GM19238 (cell line): ENCODE measurements at regions not wholly inside any gene's neighbourhood (a gene's known extent, or its start where the extent isn't known, plus 50 kb on each side); places are given as distances from the start of the nearest gene placed in this dataset.
A peak's percentile ranks its signal among the peaks of the same experiment; 100 is the strongest.

Experiments used
- DNase-seq: peaks from one replicate; pipeline ENCODE4 v3.0.0; 2011; ENCODE audit warnings: low spot score; ENCODE audit not compliant: insufficient read length

DNA sequence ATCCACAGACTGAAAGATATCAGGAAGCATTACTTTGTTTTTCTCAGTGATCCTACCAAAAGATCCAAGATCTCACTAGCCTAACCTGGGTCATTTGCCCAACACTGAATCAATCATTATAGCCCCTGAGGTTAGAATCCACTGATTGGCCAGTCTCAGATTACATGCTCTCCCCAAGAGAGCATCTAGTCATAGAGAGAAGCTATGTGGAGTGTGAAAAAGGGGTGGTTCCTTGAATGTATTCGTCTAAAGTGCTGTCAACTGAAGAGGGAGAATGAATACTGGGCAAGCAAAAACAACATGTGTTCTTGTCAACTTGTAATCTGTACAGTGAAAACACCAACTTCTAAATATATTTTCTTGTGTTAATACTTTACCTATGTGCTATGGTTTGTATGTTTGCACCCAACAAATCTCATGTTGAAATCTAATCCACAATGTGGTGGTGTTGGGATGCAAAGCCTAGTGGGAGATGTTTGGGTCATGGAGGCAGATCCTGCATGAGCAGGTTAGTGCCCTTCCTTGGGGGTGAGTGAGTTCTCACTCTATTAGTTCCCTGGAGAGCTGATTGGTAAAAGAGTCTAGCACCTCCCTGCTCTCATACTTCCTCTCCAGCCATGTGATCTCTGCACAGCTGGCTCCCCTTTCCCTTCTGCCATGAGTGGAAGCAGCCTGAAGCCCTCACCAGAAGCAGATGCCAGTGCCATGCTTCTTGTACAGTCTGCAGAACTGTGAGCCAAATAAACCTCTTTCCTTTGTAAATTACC is 60.3 kb upstream of the PJA2 start:
- DNase-seq = no peak

GRCh38 chr5:109468737-109469420 is 59.1 kb upstream of the PJA2 start:
- DNase-seq = peak; percentile 36

GRCh38 chr5:109468288-109468676 is 58.5 kb upstream of the PJA2 start:
- DNase-seq = no peak

DNA sequence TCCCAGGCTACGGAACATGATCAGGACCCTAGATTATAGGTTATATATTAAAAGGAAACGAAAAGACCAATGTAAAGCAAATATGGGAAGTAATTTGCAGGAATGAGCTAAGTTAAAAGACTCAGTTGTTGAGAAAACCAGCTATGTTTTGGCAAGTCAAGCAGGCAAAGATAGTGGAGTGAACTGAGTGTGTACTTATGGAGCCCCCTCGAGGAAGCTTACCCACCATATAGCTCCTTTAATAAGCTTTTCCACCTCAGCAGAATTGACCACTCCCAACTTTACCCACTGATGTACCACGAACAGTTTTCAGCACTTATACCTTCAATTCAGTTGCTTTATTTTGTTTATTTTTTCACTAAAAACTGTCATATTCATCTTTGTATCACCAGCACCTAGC is 57.3 kb upstream of the PJA2 start:
- no peak for DNase-seq
